ENCODE measurements at regions not wholly inside any gene's neighbourhood (a gene's known extent, or its start where the extent isn't known, plus 50 kb on each side); places are given as distances from the start of the nearest gene placed in this dataset.
"Not testable (repeated sequence)": the region's sequence is repeated elsewhere in the genome, so short reads cannot be mapped to it uniquely, and the experiment has no call there.

DNA sequence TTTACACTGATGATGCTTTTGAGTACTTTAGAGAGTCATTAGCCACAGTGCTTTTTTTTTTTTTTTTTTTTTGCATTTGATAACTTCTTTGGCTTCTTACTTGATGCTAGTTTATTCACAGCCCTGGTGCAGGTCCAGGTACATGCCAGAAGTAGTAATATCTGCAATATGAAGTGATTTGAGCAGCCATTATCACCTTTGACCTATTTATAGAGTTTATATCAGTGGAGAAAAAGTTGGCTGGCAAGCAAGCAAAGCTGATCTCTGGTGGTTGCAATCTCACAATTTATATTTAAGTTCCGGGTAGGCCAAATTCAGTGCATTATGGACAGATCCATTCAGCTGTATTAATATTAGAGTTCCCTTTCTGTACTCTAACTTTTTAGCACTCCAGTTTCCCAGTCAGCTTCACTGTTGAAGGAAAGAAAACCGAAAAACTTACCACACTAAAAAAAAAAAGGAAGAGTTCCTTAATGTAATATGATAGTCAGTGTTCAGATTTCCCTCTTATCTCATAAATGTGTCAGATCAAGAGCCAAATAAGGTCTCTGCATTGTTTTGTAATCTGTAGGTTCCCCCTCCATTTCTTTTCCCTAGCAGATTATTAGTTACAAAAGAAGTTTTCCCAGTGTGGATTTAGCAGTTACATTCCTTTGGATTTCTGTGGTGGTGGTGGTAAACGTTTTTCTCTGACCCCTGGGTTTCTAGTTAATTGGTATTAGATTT lies 78.6 kb downstream of the HAUS1 start (continued):
- TF ChIP-seq, protein P1, sequence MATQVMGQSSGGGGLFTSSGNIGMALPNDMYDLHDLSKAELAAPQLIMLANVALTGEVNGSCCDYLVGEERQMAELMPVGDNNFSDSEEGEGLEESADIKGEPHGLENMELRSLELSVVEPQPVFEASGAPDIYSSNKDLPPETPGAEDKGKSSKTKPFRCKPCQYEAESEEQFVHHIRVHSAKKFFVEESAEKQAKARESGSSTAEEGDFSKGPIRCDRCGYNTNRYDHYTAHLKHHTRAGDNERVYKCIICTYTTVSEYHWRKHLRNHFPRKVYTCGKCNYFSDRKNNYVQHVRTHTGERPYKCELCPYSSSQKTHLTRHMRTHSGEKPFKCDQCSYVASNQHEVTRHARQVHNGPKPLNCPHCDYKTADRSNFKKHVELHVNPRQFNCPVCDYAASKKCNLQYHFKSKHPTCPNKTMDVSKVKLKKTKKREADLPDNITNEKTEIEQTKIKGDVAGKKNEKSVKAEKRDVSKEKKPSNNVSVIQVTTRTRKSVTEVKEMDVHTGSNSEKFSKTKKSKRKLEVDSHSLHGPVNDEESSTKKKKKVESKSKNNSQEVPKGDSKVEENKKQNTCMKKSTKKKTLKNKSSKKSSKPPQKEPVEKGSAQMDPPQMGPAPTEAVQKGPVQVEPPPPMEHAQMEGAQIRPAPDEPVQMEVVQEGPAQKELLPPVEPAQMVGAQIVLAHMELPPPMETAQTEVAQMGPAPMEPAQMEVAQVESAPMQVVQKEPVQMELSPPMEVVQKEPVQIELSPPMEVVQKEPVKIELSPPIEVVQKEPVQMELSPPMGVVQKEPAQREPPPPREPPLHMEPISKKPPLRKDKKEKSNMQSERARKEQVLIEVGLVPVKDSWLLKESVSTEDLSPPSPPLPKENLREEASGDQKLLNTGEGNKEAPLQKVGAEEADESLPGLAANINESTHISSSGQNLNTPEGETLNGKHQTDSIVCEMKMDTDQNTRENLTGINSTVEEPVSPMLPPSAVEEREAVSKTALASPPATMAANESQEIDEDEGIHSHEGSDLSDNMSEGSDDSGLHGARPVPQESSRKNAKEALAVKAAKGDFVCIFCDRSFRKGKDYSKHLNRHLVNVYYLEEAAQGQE (IDR thresholded peaks at IDR 0.05), result no peak
- TF ChIP-seq FOXA1 (IDR thresholded peaks at IDR 0.05) (no peak), HNF4G (IDR thresholded peaks at IDR 0.05) (no peak)

DNA sequence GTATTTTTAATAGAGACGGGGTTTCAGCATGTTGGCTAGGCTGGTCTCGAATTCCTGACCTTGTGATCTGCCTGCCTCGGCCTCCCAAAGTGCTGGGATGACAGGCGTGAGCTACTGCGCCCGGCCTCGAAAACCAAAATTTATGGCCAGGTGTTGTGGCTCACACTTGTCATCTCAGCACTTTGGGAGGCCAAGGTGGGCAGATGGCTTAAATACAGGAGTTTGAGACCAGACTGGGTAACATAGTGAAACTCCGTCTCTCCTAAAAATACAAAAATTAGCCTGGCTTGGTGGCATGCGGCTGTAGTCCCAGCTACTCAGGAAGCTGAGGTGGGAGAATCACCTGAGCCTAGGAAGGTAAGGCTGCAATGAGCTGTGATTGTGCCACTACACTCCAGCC lies 80.1 kb downstream of the HAUS1 start:
- H3K36me3 ChIP-seq (ENCODE audit: control insufficient read depth in 4 of 4, insufficient read depth in 3 of 4, low read depth in 1 of 4, low read length in 3 of 4); H3K27me3 ChIP-seq (ENCODE audit: control insufficient read depth in 4 of 4, insufficient read depth in 4 of 4, low read length in 3 of 4); H3K9me3 ChIP-seq (ENCODE audit: control insufficient read depth in 4 of 4, low read length in 3 of 4); H3K27ac ChIP-seq (ENCODE audit: low read depth in 1 of 2, low read length in 2 of 2); DNase-seq (ENCODE audit: low spot score); H3K4me3 ChIP-seq (ENCODE audit: low read depth in 1 of 3, low read length in 3 of 3); H3K9ac ChIP-seq (ENCODE audit: low read depth in 1 of 2, low read length in 2 of 2): not testable (repeated sequence)
- WGBS, result 96% methylated on average over 9 of the region's 9 CpGs
- H3K4me1 ChIP-seq (ENCODE audit: control insufficient read depth in 4 of 4, insufficient read depth in 4 of 4, low read length in 3 of 4), result peaks cover 0 to 13% (median 5%) of the 10 kb centered on the region in 4 donors

DNA sequence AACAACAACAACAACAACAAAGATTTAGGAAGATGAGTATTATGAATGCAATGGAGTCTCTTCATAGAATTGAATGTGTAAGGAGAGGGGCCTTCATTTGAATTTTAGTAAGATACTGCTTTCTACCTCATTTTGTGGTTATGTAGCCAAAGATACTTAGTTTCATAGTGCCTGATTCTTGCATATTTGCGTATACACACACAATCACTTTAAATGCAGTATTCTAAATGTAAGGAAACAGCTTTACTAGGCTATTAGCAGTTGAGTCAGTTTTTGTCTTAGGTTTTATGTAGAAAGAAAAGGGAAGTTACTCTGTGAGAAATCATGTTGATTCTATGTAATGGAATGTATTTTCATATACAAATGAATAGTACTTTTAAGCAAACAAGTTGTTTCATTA lies 80.5 kb downstream of the HAUS1 start:
- no peak for DNase-seq (ENCODE audit: low spot score)
- Histone ChIP-seq H3K9ac (ENCODE audit: low read depth in 1 of 2, low read length in 2 of 2) (no peak overlapping the region), H3K4me3 (ENCODE audit: low read depth in 1 of 3, low read length in 3 of 3) (no peak overlapping the region), H3K36me3 (ENCODE audit: control insufficient read depth in 4 of 4, insufficient read depth in 3 of 4, low read depth in 1 of 4, low read length in 3 of 4) (no peaks in the 10 kb centered on the region), H3K9me3 (ENCODE audit: control insufficient read depth in 4 of 4, low read length in 3 of 4) (no peaks in the 10 kb centered on the region), H3K4me1 (ENCODE audit: control insufficient read depth in 4 of 4, insufficient read depth in 4 of 4, low read length in 3 of 4) (peaks cover 0 to 13% (median 5%) of the 10 kb centered on the region in 4 donors), H3K27me3 (ENCODE audit: control insufficient read depth in 4 of 4, insufficient read depth in 4 of 4, low read length in 3 of 4) (no peaks in the 10 kb centered on the region), H3K27ac (ENCODE audit: low read depth in 1 of 2, low read length in 2 of 2) (no peak overlapping the region)
- WGBS, result 79% methylated on average over 1 of the region's 1 CpG
- TF ChIP-seq, protein P2, sequence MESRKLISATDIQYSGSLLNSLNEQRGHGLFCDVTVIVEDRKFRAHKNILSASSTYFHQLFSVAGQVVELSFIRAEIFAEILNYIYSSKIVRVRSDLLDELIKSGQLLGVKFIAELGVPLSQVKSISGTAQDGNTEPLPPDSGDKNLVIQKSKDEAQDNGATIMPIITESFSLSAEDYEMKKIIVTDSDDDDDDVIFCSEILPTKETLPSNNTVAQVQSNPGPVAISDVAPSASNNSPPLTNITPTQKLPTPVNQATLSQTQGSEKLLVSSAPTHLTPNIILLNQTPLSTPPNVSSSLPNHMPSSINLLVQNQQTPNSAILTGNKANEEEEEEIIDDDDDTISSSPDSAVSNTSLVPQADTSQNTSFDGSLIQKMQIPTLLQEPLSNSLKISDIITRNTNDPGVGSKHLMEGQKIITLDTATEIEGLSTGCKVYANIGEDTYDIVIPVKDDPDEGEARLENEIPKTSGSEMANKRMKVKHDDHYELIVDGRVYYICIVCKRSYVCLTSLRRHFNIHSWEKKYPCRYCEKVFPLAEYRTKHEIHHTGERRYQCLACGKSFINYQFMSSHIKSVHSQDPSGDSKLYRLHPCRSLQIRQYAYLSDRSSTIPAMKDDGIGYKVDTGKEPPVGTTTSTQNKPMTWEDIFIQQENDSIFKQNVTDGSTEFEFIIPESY (IDR thresholded peaks at IDR 0.05), result no peak
- TF ChIP-seq, protein P1 (IDR thresholded peaks at IDR 0.05), result no peak
- no peak for TF ChIP-seq EGR1 (IDR thresholded peaks at IDR 0.05; ENCODE audit: low read depth in 2 of 2)
- no peak for TF ChIP-seq FOXA1 (IDR thresholded peaks at IDR 0.05)
- TF ChIP-seq TAF1 (conservative IDR thresholded peaks at IDR 0.05), result no peak
- TF ChIP-seq, protein P3, sequence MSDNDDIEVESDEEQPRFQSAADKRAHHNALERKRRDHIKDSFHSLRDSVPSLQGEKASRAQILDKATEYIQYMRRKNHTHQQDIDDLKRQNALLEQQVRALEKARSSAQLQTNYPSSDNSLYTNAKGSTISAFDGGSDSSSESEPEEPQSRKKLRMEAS (IDR thresholded peaks at IDR 0.05), result no peak
- no peak for TF ChIP-seq RAD21 (IDR thresholded peaks at IDR 0.05)
- TF ChIP-seq SP1 (IDR thresholded peaks at IDR 0.05), result no peak
- TF ChIP-seq, protein P4, sequence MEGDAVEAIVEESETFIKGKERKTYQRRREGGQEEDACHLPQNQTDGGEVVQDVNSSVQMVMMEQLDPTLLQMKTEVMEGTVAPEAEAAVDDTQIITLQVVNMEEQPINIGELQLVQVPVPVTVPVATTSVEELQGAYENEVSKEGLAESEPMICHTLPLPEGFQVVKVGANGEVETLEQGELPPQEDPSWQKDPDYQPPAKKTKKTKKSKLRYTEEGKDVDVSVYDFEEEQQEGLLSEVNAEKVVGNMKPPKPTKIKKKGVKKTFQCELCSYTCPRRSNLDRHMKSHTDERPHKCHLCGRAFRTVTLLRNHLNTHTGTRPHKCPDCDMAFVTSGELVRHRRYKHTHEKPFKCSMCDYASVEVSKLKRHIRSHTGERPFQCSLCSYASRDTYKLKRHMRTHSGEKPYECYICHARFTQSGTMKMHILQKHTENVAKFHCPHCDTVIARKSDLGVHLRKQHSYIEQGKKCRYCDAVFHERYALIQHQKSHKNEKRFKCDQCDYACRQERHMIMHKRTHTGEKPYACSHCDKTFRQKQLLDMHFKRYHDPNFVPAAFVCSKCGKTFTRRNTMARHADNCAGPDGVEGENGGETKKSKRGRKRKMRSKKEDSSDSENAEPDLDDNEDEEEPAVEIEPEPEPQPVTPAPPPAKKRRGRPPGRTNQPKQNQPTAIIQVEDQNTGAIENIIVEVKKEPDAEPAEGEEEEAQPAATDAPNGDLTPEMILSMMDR (IDR thresholded peaks at IDR 0.05; ENCODE audit: low read depth, low read length, missing input control), result no peak
- no peak for TF ChIP-seq HNF4A (conservative IDR thresholded peaks at IDR 0.05)

Measured in liver (tissue), 8 donors.